ENCODE measurements at regions not wholly inside any gene's neighbourhood (a gene's known extent, or its start where the extent isn't known, plus 50 kb on each side); places are given as distances from the start of the nearest gene placed in this dataset.
"Not testable (repeated sequence)": the region's sequence is repeated elsewhere in the genome, so short reads cannot be mapped to it uniquely, and the experiment has no call there.

DNA sequence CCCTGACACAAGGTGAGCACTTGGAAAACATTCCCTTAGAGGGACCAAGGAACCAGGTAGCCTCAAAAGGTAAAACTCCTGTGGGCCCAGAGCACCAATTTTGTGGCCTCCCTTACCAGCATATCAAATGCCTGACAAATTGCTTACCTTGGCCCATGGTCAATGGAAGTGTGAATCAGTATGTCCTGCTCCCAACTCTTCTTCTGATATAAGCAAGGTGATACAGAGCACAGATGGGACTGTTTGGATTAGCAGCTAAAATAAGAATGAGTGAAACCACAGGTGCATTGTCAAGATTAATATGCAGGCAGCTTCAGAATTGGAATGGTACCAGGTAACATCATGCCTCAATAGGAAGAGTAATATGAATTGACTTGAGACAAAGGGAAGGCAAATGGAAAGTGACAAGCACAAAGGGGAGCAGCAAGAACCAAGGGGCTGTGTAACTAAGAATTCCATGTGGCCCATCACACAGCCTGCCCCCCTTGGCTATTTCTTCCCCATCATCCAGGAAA is 156.8 kb upstream of the KCND3 start:
- no peak overlapping the region for H3K27ac ChIP-seq
- no peak overlapping the region for H3K4me3 ChIP-seq
- H3K4me1 ChIP-seq, result no peaks in the 10 kb centered on the region
- DNase-seq, result no peak
- no peak for TF ChIP-seq POLR2A (IDR thresholded peaks at IDR 0.05)
- TF ChIP-seq POLR2AphosphoS5 (IDR thresholded peaks at IDR 0.05), result no peak
- TF ChIP-seq, protein P1, sequence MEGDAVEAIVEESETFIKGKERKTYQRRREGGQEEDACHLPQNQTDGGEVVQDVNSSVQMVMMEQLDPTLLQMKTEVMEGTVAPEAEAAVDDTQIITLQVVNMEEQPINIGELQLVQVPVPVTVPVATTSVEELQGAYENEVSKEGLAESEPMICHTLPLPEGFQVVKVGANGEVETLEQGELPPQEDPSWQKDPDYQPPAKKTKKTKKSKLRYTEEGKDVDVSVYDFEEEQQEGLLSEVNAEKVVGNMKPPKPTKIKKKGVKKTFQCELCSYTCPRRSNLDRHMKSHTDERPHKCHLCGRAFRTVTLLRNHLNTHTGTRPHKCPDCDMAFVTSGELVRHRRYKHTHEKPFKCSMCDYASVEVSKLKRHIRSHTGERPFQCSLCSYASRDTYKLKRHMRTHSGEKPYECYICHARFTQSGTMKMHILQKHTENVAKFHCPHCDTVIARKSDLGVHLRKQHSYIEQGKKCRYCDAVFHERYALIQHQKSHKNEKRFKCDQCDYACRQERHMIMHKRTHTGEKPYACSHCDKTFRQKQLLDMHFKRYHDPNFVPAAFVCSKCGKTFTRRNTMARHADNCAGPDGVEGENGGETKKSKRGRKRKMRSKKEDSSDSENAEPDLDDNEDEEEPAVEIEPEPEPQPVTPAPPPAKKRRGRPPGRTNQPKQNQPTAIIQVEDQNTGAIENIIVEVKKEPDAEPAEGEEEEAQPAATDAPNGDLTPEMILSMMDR (IDR thresholded peaks at IDR 0.05 in 8 of 11, conservative IDR thresholded peaks at IDR 0.05 in 3 of 11), result no peak
- peaks cover 0 to 35% (median 13%) of the 10 kb centered on the region in 8 donors for H3K9me3 ChIP-seq
- intact Hi-C loops (cut with DNase I; ENCODE audit: low total_unique reads), result no loop called here
- H3K36me3 ChIP-seq, result no peaks in the 10 kb centered on the region
- H3K27me3 ChIP-seq (replicated peaks in 1 of 7), result peaks cover 0 to 31% (median 0%) of the 10 kb centered on the region in 7 donors

DNA sequence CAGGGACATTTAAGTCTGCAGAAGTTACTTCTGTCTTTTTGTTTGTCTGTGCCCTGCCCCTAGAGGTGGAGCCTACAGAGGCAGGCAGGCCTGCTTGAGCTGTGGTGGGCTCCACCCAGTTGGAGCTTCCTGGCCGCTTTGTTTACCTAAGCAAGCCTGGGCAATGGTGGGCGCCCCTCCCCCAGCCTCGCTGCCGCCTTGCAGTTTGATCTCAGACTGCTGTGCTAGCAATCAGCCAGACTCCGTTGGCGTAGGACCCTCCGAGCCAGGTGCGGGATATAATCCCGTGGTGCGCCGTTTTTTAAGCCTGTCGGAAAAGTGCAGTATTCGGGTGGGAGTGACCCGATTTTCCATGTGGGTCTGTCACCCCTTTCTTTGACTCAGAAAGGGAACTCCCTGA is 170.7 kb upstream of the KCND3 start:
- H3K36me3 ChIP-seq; DNase-seq; H3K4me3 ChIP-seq; H3K4me1 ChIP-seq; H3K27ac ChIP-seq; intact Hi-C loops (cut with DNase I; ENCODE audit: low total_unique reads): not testable (repeated sequence)
- H3K27me3 ChIP-seq (replicated peaks in 1 of 7), result peaks cover 0 to 11% (median 0%) of the 10 kb centered on the region in 7 donors
- 72 to 91% (median 76%) methylated on average over 8 to 14 of the region's 14 CpGs for WGBS, 5 donors
- peaks cover 0 to 10% (median 0%) of the 10 kb centered on the region in 8 donors for H3K9me3 ChIP-seq

DNA sequence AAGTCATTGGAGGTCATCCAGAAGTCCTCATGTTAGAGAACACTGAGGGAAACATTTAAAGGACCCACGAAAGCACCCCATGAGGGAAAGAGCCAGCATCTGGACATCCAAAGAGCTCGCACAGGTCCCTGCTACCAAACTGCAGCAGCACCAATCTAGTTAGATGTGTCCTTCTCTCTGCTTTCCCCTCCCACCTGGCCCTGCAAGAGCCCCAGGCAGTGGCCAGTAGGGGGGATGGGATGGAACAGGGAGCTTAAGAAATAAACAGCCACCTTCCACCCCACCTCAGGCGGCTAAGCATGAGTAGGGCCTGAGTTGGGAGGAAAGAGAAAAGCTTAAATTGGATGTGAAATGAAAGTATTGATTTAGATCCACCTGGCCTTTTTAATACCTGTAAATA is 175.9 kb upstream of the KCND3 start:
- H3K36me3 ChIP-seq, result no peaks in the 10 kb centered on the region
- DNase-seq, result no peak
- H3K4me1 ChIP-seq, result no peaks in the 10 kb centered on the region
- H3K4me3 ChIP-seq, result no peak overlapping the region
- 65 to 81% (median 76%) methylated on average over 3 of the region's 3 CpGs for WGBS, 5 donors
- H3K27ac ChIP-seq, result no peak overlapping the region
- H3K27me3 ChIP-seq (replicated peaks in 1 of 7), result peaks cover 0 to 11% (median 0%) of the 10 kb centered on the region in 7 donors
- peaks cover 0 to 4% (median 0%) of the 10 kb centered on the region in 8 donors for H3K9me3 ChIP-seq
- TF ChIP-seq, protein P1 (IDR thresholded peaks at IDR 0.05 in 8 of 11, conservative IDR thresholded peaks at IDR 0.05 in 3 of 11), result no peak
- TF ChIP-seq POLR2AphosphoS5 (IDR thresholded peaks at IDR 0.05), result no peak
- TF ChIP-seq POLR2A (IDR thresholded peaks at IDR 0.05), result no peak
- intact Hi-C loops (cut with DNase I; ENCODE audit: low total_unique reads), result no loop called here

DNA sequence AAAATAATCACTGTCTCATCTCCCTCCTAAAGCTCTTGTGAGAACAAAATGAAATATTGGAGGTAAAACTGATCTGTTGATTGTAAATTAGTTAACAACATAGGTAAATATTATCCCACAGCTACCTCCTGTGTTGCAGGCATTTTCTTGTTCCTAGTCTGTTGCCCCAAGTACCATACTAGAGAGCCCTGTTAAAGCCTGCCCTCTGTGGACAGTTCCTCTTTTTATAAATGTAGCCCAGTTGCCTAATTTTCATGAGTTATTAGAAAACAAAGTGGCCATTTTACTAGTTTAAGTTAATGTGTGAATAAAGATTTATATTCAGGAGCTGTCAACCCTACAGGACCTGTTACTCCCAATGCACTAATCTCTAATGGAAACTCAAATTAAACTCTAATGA is 180.0 kb upstream of the KCND3 start:
- no peak overlapping the region for H3K4me3 ChIP-seq
- peaks cover 0 to 8% (median 0%) of the 10 kb centered on the region in 7 donors for H3K27me3 ChIP-seq (replicated peaks in 1 of 7)
- H3K36me3 ChIP-seq, result no peaks in the 10 kb centered on the region
- no peak for DNase-seq
- TF ChIP-seq, protein P1 (IDR thresholded peaks at IDR 0.05 in 8 of 11, conservative IDR thresholded peaks at IDR 0.05 in 3 of 11), result no peak
- TF ChIP-seq POLR2AphosphoS5 (IDR thresholded peaks at IDR 0.05), result no peak
- TF ChIP-seq POLR2A (IDR thresholded peaks at IDR 0.05), result no peak
- intact Hi-C loops (cut with DNase I; ENCODE audit: low total_unique reads), result no loop called here
- H3K4me1 ChIP-seq, result no peaks in the 10 kb centered on the region
- no peak overlapping the region for H3K27ac ChIP-seq
- H3K9me3 ChIP-seq, result no peaks in the 10 kb centered on the region
